Heart right ventricle (tissue), 16 donors: ENCODE measurements at regions not wholly inside any gene's neighbourhood (a gene's known extent, or its start where the extent isn't known, plus 50 kb on each side); places are given as distances from the start of the nearest gene placed in this dataset.

Experiments used
- ATAC-seq, 8 donors: fragments of 200-7000 bp; cut with Tn5 transposase; one replicate each; pipeline ENCODE4 v1.9.1; 2020; ENCODE audit warnings: mild to moderate bottlenecking in 8 of 8, moderate library complexity in 8 of 8, moderate number of reproducible peaks in 1 of 8
- DNase-seq, 2 donors: peaks; one replicate each; pipeline ENCODE4 v3.0.0-alpha.2; 2020
- H3K27ac ChIP-seq, 10 donors: fragments of 200-600 bp; sonication (generic) in 2 of 10; one replicate each; pipeline versions ENCODE4 v1.5.0 to v1.8.0; 2020 to 2022; ENCODE audit warnings: mild to moderate bottlenecking in 3 of 10
- H3K27me3 ChIP-seq, 7 donors: fragments of 200-600 bp; one replicate each; pipeline ENCODE4 v1.8.0; 2021 to 2022; ENCODE audit warnings: mild to moderate bottlenecking in 2 of 7
- H3K36me3 ChIP-seq, 9 donors: fragments of 200-600 bp; sonication (generic) in 1 of 9; one replicate each; pipeline versions ENCODE4 v1.5.0 to v1.8.0; 2020 to 2022; ENCODE audit warnings: mild to moderate bottlenecking in 2 of 9
- H3K4me1 ChIP-seq, 9 donors: fragments of 200-600 bp; sonication (generic) in 1 of 9; one replicate each; pipeline versions ENCODE4 v1.5.0 to v1.8.0; 2020 to 2022; ENCODE audit warnings: mild to moderate bottlenecking in 4 of 9
- H3K4me3 ChIP-seq, 10 donors: fragments of 200-600 bp; sonication (generic) in 2 of 10; one replicate each; pipeline versions ENCODE4 v1.5.0 to v1.8.0; 2020 to 2022; ENCODE audit warnings: mild to moderate bottlenecking in 7 of 10, moderate library complexity in 2 of 10
- H3K9me3 ChIP-seq, 11 donors: fragments of 200-600 bp in 10 of 11; sonication (generic) in 2 of 11; one replicate each; pipeline versions ENCODE4 v1.5.0 to v1.8.0; 2013 to 2022; ENCODE audit warnings: mild to moderate bottlenecking in 2 of 11, control low read depth in 1 of 11, moderate library complexity in 1 of 11
- CTCF ChIP-seq, 9 donors: fragments of 200-600 bp; sonication (generic) in 2 of 9; IDR thresholded peaks; one replicate each; pipeline versions ENCODE4 v1.5.0 to v1.8.0; 2021 to 2022; ENCODE audit warnings: antibody characterized with exemption in 9 of 9, mild to moderate bottlenecking in 5 of 9, moderate library complexity in 1 of 9
- WGBS, 2 donors: extraction: QIAGEN DNeasy Blood & Tissue Kit; methylation state at CpG; one replicate each; pipeline ENCODE4 v1.1.7; 2013; ENCODE audit warnings: inconsistent platforms in 1 of 2; 5-methylcytosine and 5-hydroxymethylcytosine counted together
- intact Hi-C, 10 donors: fragments of 100-400 bp; cut with DNase I; formaldehyde crosslinking; loops; one replicate each; pipeline versions ENCODE4 v1.11.1 to v1.14.2; 2022
- donor health status: Arrhythmogenic right ventricular cardiomyopathy.
- donor health status: ischemic (EF 13 %, LVEDD 7.1; RV severe dilation, severe dysfunction).
- donor health status: healthy with polysubstance abuse.
- donor health status: DM: no; HTN: yes; CAD: no.
- donor health status: DM: no; HTN: no; CAD: no.
- donor health status: ischemic (EF 25% LVEDD 6.9; RV normal size, moderate dysfunction).
- donor health status: ischemic (EF 25% LVEDD 5.7; RV mildly dilated, moderate dysfunction).
- donor health status: healthy.
- donor health status: DM: yes; HTN: yes; CAD: no.
- donor health status: Ischemic cardiomyopathy.
- donor health status: ischemic (EF 35%, LVEDD 5.7; RV mildly dilated, moderate dysfunction).
- donor health status: nonischemic (EF 11% LVEDD 7.7; RV severe dilation, severe dysfunction).
- donor health status: DM: yes; HTN: yes; CAD: no.
- donor health status: PGD.
- donor health status: ischemic (EF 29% LVEDD 5.4; RV normal size, mild dysfunction).
- donor health status: nonischemic (EF 23%, LVEDD 6.1; RV moderate dilation, normal function).

- Histone ChIP-seq H3K27me3 (no peaks in the 10 kb centered on the region), H3K4me1 (peaks cover 0 to 77% (median 24%) of the 10 kb centered on the region in 9 donors), H3K36me3 (no peaks in the 10 kb centered on the region), H3K27ac (no peak overlapping the region), H3K4me3 (no peak overlapping the region), H3K9me3 (no peaks in the 10 kb centered on the region)
- DNase-seq, result no peak
- WGBS, 2 donors, result 92 to 93% methylated on average over 4 of the region's 4 CpGs
- TF ChIP-seq CTCF (IDR thresholded peaks at IDR 0.05), result no peak
- no peak for ATAC-seq
- intact Hi-C loops, result no loop called here
Measured at GRCh38 chr10:88069338-88069737, 205.9 kb downstream of the PTEN start.

GRCh38 chr10:88070080-88070880 lies 206.9 kb downstream of the PTEN start:
- H3K4me3 ChIP-seq, result no peak overlapping the region
- no peak overlapping the region for H3K27ac ChIP-seq
- intact Hi-C loops, result no loop called here
- no peaks in the 10 kb centered on the region for H3K36me3 ChIP-seq
- no peak for DNase-seq
- no peaks in the 10 kb centered on the region for H3K9me3 ChIP-seq
- no peaks in the 10 kb centered on the region for H3K27me3 ChIP-seq
- H3K4me1 ChIP-seq, result peaks cover 0 to 67% (median 14%) of the 10 kb centered on the region in 9 donors
- 65 to 76% methylated on average over 10 of the region's 10 CpGs for WGBS, 2 donors
- TF ChIP-seq CTCF (IDR thresholded peaks at IDR 0.05), result no peak
- no peak for ATAC-seq

GRCh38 chr10:88071879-88072278 lies 208.5 kb downstream of the PTEN start:
- peak overlapping the region in 1 of 10 donors; percentile 41 for H3K27ac ChIP-seq
- DNase-seq, result no peak
- H3K4me1 ChIP-seq, result peaks cover 0 to 51% (median 4%) of the 10 kb centered on the region in 9 donors
- no peak for ATAC-seq
- no peaks in the 10 kb centered on the region for H3K36me3 ChIP-seq
- H3K27me3 ChIP-seq, result no peaks in the 10 kb centered on the region
- intact Hi-C loops, result no loop called here
- WGBS, 2 donors, result 79 to 88% methylated on average over 4 of the region's 4 CpGs
- H3K9me3 ChIP-seq, result no peaks in the 10 kb centered on the region
- H3K4me3 ChIP-seq, result no peak overlapping the region
- TF ChIP-seq CTCF (IDR thresholded peaks at IDR 0.05), result no peak

- intact Hi-C loops, result no loop called here
- no peaks in the 10 kb centered on the region for H3K9me3 ChIP-seq
- no peaks in the 10 kb centered on the region for H3K27me3 ChIP-seq
- peaks cover 0 to 34% (median 0%) of the 10 kb centered on the region in 9 donors for H3K4me1 ChIP-seq
- WGBS, 2 donors, result 48 to 71% methylated on average over 4 of the region's 4 CpGs
- DNase-seq (no peak), ATAC-seq (no peak)
- H3K36me3 ChIP-seq, result no peaks in the 10 kb centered on the region
- no peak for TF ChIP-seq CTCF (IDR thresholded peaks at IDR 0.05)
- no peak overlapping the region for H3K27ac ChIP-seq
- H3K4me3 ChIP-seq, result no peak overlapping the region
Measured at GRCh38 chr10:88073682-88074081, 210.3 kb downstream of the PTEN start.
